Fibroblast of pulmonary artery (primary cell): ENCODE measurements at regions not wholly inside any gene's neighbourhood (a gene's known extent, or its start where the extent isn't known, plus 50 kb on each side); places are given as distances from the start of the nearest gene placed in this dataset.
"Not testable (repeated sequence)": the region's sequence is repeated elsewhere in the genome, so short reads cannot be mapped to it uniquely, and the experiment has no call there.

Experiments
- DNase-seq: peaks from one replicate; pipeline ENCODE4 v3.0.0-alpha.2; 2010; ENCODE audit warnings: low read depth
- H3K4me3 ChIP-seq: replicated peaks from 2 replicates; pipeline ENCODE4 v1.5.1; 2011; ENCODE audit warnings: low read depth, mild to moderate bottlenecking, control low read depth, low read length, moderate library complexity
- CTCF ChIP-seq: IDR thresholded peaks from 2 replicates; pipeline ENCODE4 v1.5.1; 2011; ENCODE audit warnings: mild to moderate bottlenecking, control low read depth, low read length, inconsistent platforms; ENCODE audit errors: missing control alignments

GRCh38 chr5:173391031-173391430 lies 62.8 kb upstream of the STC2 start:
- DNase-seq: no peak
- no peak for TF ChIP-seq CTCF
- no peak overlapping the region for H3K4me3 ChIP-seq

DNA sequence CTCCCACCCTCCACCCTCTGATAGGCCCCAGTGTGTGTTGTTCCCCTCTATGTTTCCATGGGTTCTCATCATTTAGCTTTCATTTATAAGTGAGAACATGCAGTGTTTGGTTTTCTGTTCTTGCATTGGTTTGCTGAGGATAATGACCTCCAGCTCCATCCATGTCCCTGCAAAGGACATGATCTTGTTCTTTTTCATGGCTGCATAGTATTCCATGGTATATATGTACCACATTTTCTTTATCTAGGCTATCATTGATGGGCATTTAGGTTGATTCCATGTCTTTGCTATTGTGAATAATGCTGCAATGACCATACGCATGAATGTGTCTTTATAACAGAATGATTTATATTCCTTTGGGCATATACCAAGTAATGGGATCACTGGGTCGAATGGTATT lies 59.1 kb upstream of the STC2 start:
- H3K4me3 ChIP-seq, DNase-seq: not testable (repeated sequence)

DNA sequence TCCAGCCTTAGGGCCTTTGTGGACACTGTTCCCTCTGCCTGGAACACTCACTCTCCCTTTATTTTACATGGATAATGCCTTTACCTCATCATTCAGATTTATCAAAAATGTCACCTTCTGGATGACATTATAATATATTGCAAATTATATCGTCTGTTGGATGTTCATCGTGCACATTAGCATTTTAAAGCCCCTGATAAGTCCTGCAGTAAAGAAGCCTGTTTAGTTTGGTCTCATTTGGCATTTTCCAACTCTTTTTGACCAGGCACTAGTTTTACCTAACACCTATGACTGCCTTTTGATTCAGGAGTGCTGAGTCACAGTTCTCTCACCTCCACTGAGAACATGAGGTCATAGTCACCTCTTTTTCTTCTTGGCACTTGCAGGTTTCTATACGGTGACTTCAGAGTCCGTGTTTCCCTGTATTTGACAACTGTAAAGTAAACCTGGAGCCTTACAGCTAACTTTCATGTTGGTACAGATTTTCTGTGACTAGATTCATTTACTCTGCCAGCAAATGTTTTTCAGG lies 57.7 kb upstream of the STC2 start:
- no peak overlapping the region for H3K4me3 ChIP-seq
- DNase-seq: no peak
- TF ChIP-seq CTCF: no peak

GRCh38 chr5:173383711-173384110 lies 55.5 kb upstream of the STC2 start:
- TF ChIP-seq CTCF: no peak
- H3K4me3 ChIP-seq: no peak overlapping the region
- no peak for DNase-seq

GRCh38 chr5:173378727-173379126 lies 50.5 kb upstream of the STC2 start:
- DNase-seq: no peak
- TF ChIP-seq CTCF: no peak
- no peak overlapping the region for H3K4me3 ChIP-seq
